ENCODE measurements at regions not wholly inside any gene's neighbourhood (a gene's known extent, or its start where the extent isn't known, plus 50 kb on each side); places are given as distances from the start of the nearest gene placed in this dataset.
"Not testable (repeated sequence)": the region's sequence is repeated elsewhere in the genome, so short reads cannot be mapped to it uniquely, and the experiment has no call there.

DNA sequence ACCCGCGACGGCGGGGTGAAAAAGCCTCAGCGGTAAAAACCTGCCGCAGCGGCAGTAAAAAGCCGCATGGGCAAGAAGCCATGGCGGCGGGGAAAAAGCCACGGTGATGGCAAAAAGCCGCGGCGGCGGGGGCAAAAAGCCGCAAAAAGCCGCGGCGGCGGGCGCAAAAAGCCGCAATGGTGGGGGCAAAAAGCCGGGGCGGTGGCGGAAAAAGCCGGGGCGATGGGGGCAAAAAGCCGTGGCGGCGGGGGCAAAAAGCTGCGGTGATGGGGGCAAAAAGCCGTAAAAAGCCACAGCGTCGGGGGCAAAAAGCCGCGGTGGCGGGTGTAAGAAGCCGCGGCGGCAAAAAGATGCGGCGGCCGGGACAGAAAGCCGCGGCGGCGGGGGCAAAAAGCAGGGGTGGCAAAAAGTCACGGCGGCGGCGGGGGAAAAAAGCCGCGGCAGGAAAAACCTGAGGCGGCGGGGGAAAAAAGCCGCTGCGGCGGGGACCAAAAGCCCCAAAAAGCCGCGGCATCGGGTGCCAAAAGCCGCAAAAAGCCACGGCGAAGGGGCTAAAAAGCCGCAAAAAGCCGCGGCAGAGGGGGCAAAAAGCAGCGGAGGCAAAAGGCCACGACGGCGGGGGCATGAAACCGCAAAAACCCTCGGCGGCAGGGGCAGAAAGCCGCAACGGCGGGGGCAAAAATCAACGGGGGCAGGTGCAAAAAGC is 488.5 kb downstream of the ZNF33B start:
- Histone ChIP-seq H3K27me3 (peaks cover 0 to 24% (median 5%) of the 10 kb centered on the region in 3 donors), H3K4me1 (no peaks in the 10 kb centered on the region), H3K27ac (no peak overlapping the region), H3K4me3 (no peak overlapping the region), H3K9me3 (peaks cover 0 to 52% (median 44%) of the 10 kb centered on the region in 4 donors), H3K36me3 (no peaks in the 10 kb centered on the region)
- DNase-seq, result no peak
- intact Hi-C loops (cut with DNase I; ENCODE audit: low total_unique reads), result no loop called here
- WGBS, 5 donors, result 47 to 70% (median 56%) methylated on average over 75 to 78 of the region's 78 CpGs
- no peak for TF ChIP-seq POLR2A (IDR thresholded peaks at IDR 0.05)
- no peak for TF ChIP-seq EP300 (IDR thresholded peaks at IDR 0.05)
- TF ChIP-seq POLR2AphosphoS5 (IDR thresholded peaks at IDR 0.05), result no peak
- TF ChIP-seq, protein P1, sequence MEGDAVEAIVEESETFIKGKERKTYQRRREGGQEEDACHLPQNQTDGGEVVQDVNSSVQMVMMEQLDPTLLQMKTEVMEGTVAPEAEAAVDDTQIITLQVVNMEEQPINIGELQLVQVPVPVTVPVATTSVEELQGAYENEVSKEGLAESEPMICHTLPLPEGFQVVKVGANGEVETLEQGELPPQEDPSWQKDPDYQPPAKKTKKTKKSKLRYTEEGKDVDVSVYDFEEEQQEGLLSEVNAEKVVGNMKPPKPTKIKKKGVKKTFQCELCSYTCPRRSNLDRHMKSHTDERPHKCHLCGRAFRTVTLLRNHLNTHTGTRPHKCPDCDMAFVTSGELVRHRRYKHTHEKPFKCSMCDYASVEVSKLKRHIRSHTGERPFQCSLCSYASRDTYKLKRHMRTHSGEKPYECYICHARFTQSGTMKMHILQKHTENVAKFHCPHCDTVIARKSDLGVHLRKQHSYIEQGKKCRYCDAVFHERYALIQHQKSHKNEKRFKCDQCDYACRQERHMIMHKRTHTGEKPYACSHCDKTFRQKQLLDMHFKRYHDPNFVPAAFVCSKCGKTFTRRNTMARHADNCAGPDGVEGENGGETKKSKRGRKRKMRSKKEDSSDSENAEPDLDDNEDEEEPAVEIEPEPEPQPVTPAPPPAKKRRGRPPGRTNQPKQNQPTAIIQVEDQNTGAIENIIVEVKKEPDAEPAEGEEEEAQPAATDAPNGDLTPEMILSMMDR (IDR thresholded peaks at IDR 0.05), result no peak

DNA sequence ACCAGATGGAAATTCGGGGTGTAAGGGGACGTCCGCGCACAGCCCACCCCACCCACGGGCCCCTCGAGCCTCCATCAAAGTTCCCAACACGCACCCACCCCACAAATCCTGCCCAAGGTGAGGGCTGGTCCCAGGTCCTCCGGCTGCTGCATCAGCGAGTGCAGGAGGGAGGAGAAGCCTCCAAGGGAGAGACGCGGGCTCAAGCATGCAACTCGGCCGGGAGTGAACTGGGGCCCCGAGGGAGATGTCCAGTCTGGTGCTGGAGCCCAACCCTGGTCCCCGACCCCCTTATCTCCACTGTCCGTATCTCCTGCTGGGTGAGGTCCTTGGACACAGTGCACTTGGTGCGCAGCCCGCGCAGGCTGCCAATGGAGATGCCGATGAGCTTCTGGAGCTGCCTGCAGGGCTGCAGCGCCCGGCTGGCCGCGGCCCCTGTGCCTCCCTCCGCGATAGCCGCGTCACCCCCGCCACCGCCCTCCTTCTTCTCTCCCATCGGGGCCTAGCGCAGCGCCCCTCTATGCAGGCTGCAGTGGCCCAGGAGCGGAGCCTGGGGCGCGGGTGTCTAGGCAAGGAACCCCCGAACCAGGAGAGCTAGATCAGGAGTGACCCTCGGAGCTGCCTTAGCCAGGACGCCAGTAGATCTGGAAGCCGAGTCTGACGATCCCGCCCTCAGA is 489.2 kb downstream of the ZNF33B start:
- no peaks in the 10 kb centered on the region for H3K4me1 ChIP-seq
- peaks cover 0 to 24% (median 5%) of the 10 kb centered on the region in 3 donors for H3K27me3 ChIP-seq
- peaks cover 0 to 57% (median 48%) of the 10 kb centered on the region in 4 donors for H3K9me3 ChIP-seq
- peak in 1 of 2 donors; percentile 13 for DNase-seq
- 58 to 73% (median 66%) methylated on average over 30 to 42 of the region's 42 CpGs for whole genome bisulfite sequencing, 5 donors
- TF ChIP-seq POLR2A (IDR thresholded peaks at IDR 0.05) (no peak), POLR2AphosphoS5 (IDR thresholded peaks at IDR 0.05) (no peak), EP300 (IDR thresholded peaks at IDR 0.05) (no peak)
- TF ChIP-seq, protein P1 (IDR thresholded peaks at IDR 0.05), result no peak
- H3K27ac ChIP-seq, result no peak overlapping the region
- H3K4me3 ChIP-seq, result no peak overlapping the region
- intact Hi-C loops (cut with DNase I; ENCODE audit: low total_unique reads), result no loop called here
- no peaks in the 10 kb centered on the region for H3K36me3 ChIP-seq

DNA sequence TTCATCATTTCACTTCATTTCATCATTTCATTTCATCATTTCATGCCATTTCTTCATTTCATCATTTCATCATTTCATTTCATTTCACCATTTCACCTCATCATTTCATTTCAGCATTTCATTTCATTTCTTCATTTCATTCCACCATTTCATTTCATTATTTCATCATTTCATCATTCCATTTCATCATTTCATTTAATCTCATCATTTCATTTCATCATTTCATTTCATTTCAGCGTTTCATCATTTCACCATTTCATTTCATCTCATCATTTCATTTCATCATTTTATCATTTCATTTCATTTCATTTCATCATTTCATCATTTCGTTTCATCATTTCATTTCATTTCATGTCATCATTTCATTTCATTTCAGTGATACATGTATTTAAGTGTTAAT is 492.2 kb downstream of the ZNF33B start:
- H3K4me3 ChIP-seq; H3K36me3 ChIP-seq; intact Hi-C loops (cut with DNase I; ENCODE audit: low total_unique reads); DNase-seq; H3K4me1 ChIP-seq; H3K27ac ChIP-seq: not testable (repeated sequence)
- Histone ChIP-seq H3K9me3 (peaks cover 0 to 70% (median 55%) of the 10 kb centered on the region in 4 donors), H3K27me3 (peaks cover 0 to 24% (median 5%) of the 10 kb centered on the region in 3 donors)
- WGBS, 5 donors, result 45 to 65% (median 53%) methylated on average over 2 of the region's 2 CpGs

DNA sequence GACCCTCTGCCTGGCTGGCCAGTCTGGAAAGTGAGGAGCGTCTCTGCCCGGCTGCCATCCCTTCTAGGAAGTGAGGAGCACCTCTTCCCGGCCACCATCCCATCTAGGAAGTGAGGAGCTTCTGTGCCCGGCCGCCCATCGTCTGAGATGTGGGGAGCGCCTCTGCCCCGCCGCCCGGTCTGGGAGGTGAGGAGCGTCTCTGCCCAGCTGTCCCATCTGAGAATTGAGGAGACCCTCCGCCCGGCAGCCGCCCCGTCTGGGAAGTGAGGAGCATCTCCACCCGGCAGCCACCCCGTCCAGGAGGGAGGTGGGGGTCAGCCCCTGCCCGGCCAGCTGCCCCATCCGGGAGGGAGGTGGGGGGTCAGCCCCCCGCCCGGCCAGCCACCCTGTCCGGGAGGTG is 500.3 kb downstream of the ZNF33B start:
- H3K4me3 ChIP-seq; DNase-seq; H3K4me1 ChIP-seq; H3K27ac ChIP-seq; H3K27me3 ChIP-seq; H3K36me3 ChIP-seq; intact Hi-C loops (cut with DNase I; ENCODE audit: low total_unique reads): not testable (repeated sequence)
- peaks cover 0 to 27% (median 14%) of the 10 kb centered on the region in 4 donors for H3K9me3 ChIP-seq
- 76 to 97% (median 91%) methylated on average over 3 to 22 of the region's 22 CpGs for WGBS, 5 donors

DNA sequence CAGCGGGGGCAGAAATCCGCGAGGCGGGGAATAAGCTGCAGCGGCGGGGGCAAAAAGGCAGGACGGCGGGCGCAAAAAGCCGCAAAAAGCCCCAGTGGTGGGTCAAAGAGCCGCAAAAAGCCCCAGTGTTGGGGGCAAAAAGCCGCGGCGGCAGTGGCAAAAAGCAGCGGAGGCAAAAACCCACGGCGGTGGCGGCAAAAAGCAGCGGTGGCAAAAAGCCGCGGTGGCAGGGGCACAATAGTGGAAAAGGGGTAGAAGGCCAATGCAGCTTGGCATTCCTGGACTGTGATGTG is 525.3 kb downstream of the ZNF33B start:
- H3K4me3 ChIP-seq, result no peak overlapping the region
- no peaks in the 10 kb centered on the region for H3K4me1 ChIP-seq
- no peak for TF ChIP-seq POLR2A (IDR thresholded peaks at IDR 0.05)
- no peak for TF ChIP-seq EP300 (IDR thresholded peaks at IDR 0.05)
- TF ChIP-seq POLR2AphosphoS5 (IDR thresholded peaks at IDR 0.05), result no peak
- TF ChIP-seq, protein P1 (IDR thresholded peaks at IDR 0.05), result no peak
- 72 to 87% (median 86%) methylated on average over 19 to 21 of the region's 21 CpGs for WGBS, 5 donors
- no peaks in the 10 kb centered on the region for H3K27me3 ChIP-seq
- H3K27ac ChIP-seq, result no peak overlapping the region
- intact Hi-C loops (cut with DNase I; ENCODE audit: low total_unique reads), result no loop called here
- H3K9me3 ChIP-seq, result peaks cover 9 to 43% (median 34%) of the 10 kb centered on the region in 4 donors
- H3K36me3 ChIP-seq, result no peaks in the 10 kb centered on the region
- DNase-seq, result no peak
